BJ (cell line): ENCODE measurements at regions not wholly inside any gene's neighbourhood (a gene's known extent, or its start where the extent isn't known, plus 50 kb on each side); places are given as distances from the start of the nearest gene placed in this dataset.

ENCODE experiments used
- CTCF ChIA-PET: fragments of 350-600 bp; formaldehyde crosslinking; extraction: SDS; loops from one replicate; lab custom pipeline; 2021; ENCODE audit warnings: antibody characterized with exemption, inconsistent platforms; lab: Yijun Ruan, JAX
- POLR2A ChIA-PET: fragments of 300-600 bp; sonication (Branson Sonifier 250); formaldehyde crosslinking; extraction: SDS; loops from one replicate; lab custom pipeline; 2021; ENCODE audit warnings: antibody characterized with exemption; lab: Charles Lee
- DNase-seq: peaks from one replicate; pipeline ENCODE4 v3.0.0-alpha.2; 2011; ENCODE audit warnings: low read depth
- H3K27me3 ChIP-seq: 2 replicates; pipeline ENCODE4 v1.6.0; 2011; ENCODE audit warnings: low read length; ENCODE audit not compliant: control insufficient read depth, insufficient read depth
- H3K36me3 ChIP-seq: 2 replicates; pipeline ENCODE4 v1.5.1; 2011; ENCODE audit warnings: low read length; ENCODE audit not compliant: control insufficient read depth, insufficient read depth
- H3K4me3 ChIP-seq: 2 replicates; pipeline ENCODE4 v1.5.1; 2011; ENCODE audit warnings: low read depth, mild to moderate bottlenecking, control low read depth, low read length
- CTCF ChIP-seq: IDR thresholded peaks from 2 replicates; pipeline ENCODE4 v1.5.1; 2011; ENCODE audit warnings: low read depth, mild to moderate bottlenecking, control low read depth, inconsistent platforms, low read length, moderate library complexity; ENCODE audit not compliant: insufficient read depth

- no peak for TF ChIP-seq CTCF
- ChIA-PET CTCF (interaction anchor here (1.5 kb wide), 1 partner anchor 127 kb away, joined by 4 read pairs; no protein-coding TSS in a partner anchor), POLR2A (no interaction called here)
- DNase-seq = no peak
- Histone ChIP-seq H3K4me3 (no peak overlapping the region), H3K36me3 (no peaks in the 10 kb centered on the region), H3K27me3 (no peaks in the 10 kb centered on the region)
Measured at GRCh38 chr7:41037691-41038090, 665.2 kb downstream of the INHBA start.

- TF ChIP-seq CTCF = no peak
- ChIA-PET CTCF (interaction anchor here (1.3 kb wide), 1 partner anchor 631 kb away, joined by 3 read pairs; no protein-coding TSS in a partner anchor), POLR2A (no interaction called here)
- no peaks in the 10 kb centered on the region for H3K27me3 ChIP-seq
- DNase-seq = no peak
- H3K4me3 ChIP-seq = no peak overlapping the region
- no peaks in the 10 kb centered on the region for H3K36me3 ChIP-seq
Measured at GRCh38 chr7:41035794-41036193, 667.1 kb downstream of the INHBA start.

- POLR2A ChIA-PET = no interaction called here
- CTCF ChIA-PET = interaction anchor here (0.7 kb wide), 1 partner anchor 207 kb away, joined by 3 read pairs; no protein-coding TSS in a partner anchor
- Histone ChIP-seq H3K27me3 (no peaks in the 10 kb centered on the region), H3K36me3 (no peaks in the 10 kb centered on the region), H3K4me3 (no peak overlapping the region)
- DNase-seq = no peak
- TF ChIP-seq CTCF = no peak
Measured at GRCh38 chr7:41033500-41033899, 669.4 kb downstream of the INHBA start.

- no peak overlapping the region for H3K4me3 ChIP-seq
- DNase-seq = no peak
- H3K27me3 ChIP-seq = no peaks in the 10 kb centered on the region
- no peaks in the 10 kb centered on the region for H3K36me3 ChIP-seq
- TF ChIP-seq CTCF = no peak
- POLR2A ChIA-PET = no interaction called here
- CTCF ChIA-PET = no interaction called here
Measured at GRCh38 chr7:41030673-41031072, 672.2 kb downstream of the INHBA start.

- CTCF ChIA-PET = interaction anchor here (1.0 kb wide), 1 partner anchor 18 kb away, joined by 4 read pairs; no protein-coding TSS in a partner anchor
- POLR2A ChIA-PET = no interaction called here
- peak; percentile 74 for DNase-seq
Measured at GRCh38 chr7:41029072-41029499, 673.8 kb downstream of the INHBA start.

More at GRCh38 chr7:41029072-41029499, 673.8 kb downstream of the INHBA start:
- Histone ChIP-seq H3K4me3 (no peak overlapping the region), H3K36me3 (no peaks in the 10 kb centered on the region), H3K27me3 (no peaks in the 10 kb centered on the region)
- TF ChIP-seq CTCF = no peak
